Mucosa of stomach (tissue), 1 donor: ENCODE measurements at regions not wholly inside any gene's neighbourhood (a gene's known extent, or its start where the extent isn't known, plus 50 kb on each side); places are given as distances from the start of the nearest gene placed in this dataset.

Source experiments
- H3K27me3 ChIP-seq: one replicate; pipeline ENCODE4 v1.7.0; 2013; ENCODE audit warnings: mild to moderate bottlenecking, low read length; ENCODE audit not compliant: control insufficient read depth, insufficient read depth
- H3K36me3 ChIP-seq: one replicate; pipeline ENCODE4 v1.7.0; 2013; ENCODE audit warnings: low read length; ENCODE audit not compliant: control insufficient read depth, insufficient read depth
- H3K4me1 ChIP-seq: one replicate; pipeline ENCODE4 v1.7.0; 2013; ENCODE audit warnings: mild to moderate bottlenecking, low read length; ENCODE audit not compliant: control insufficient read depth, insufficient read depth
- H3K4me3 ChIP-seq: one replicate; pipeline ENCODE4 v1.7.0; 2013; ENCODE audit warnings: low read length
- H3K9ac ChIP-seq: one replicate; pipeline ENCODE4 v1.7.0; 2013; ENCODE audit warnings: mild to moderate bottlenecking, low read length, moderate library complexity
- H3K9me3 ChIP-seq: one replicate; pipeline ENCODE4 v1.7.0; 2013; ENCODE audit warnings: mild to moderate bottlenecking, low read length, moderate library complexity; ENCODE audit not compliant: control insufficient read depth
- donor health status: Pancreatic carcinoma.

- H3K4me3 ChIP-seq: no peak overlapping the region
- H3K4me1 ChIP-seq: no peaks in the 10 kb centered on the region
- no peaks in the 10 kb centered on the region for H3K36me3 ChIP-seq
- H3K27me3 ChIP-seq: no peaks in the 10 kb centered on the region
- H3K9me3 ChIP-seq: no peaks in the 10 kb centered on the region
- H3K9ac ChIP-seq: no peak overlapping the region
Measured at GRCh38 chr6:169158174-169158573, 95.5 kb downstream of the THBS2 start.

GRCh38 chr6:169157197-169158148 lies 96.2 kb downstream of the THBS2 start:
- Histone ChIP-seq H3K4me3 (no peak overlapping the region), H3K36me3 (no peaks in the 10 kb centered on the region), H3K9ac (no peak overlapping the region), H3K27me3 (no peaks in the 10 kb centered on the region), H3K4me1 (no peaks in the 10 kb centered on the region), H3K9me3 (no peaks in the 10 kb centered on the region)

GRCh38 chr6:169156793-169157147 lies 96.9 kb downstream of the THBS2 start:
- Histone ChIP-seq H3K4me1 (no peaks in the 10 kb centered on the region), H3K27me3 (no peaks in the 10 kb centered on the region), H3K9ac (no peak overlapping the region), H3K4me3 (no peak overlapping the region), H3K9me3 (no peaks in the 10 kb centered on the region), H3K36me3 (no peaks in the 10 kb centered on the region)

GRCh38 chr6:169156108-169156792 lies 97.4 kb downstream of the THBS2 start:
- Histone ChIP-seq H3K9me3 (no peaks in the 10 kb centered on the region), H3K9ac (no peak overlapping the region), H3K4me1 (no peaks in the 10 kb centered on the region), H3K27me3 (no peaks in the 10 kb centered on the region), H3K4me3 (no peak overlapping the region), H3K36me3 (no peaks in the 10 kb centered on the region)

GRCh38 chr6:169155481-169155880 lies 98.2 kb downstream of the THBS2 start:
- no peaks in the 10 kb centered on the region for H3K36me3 ChIP-seq
- no peak overlapping the region for H3K9ac ChIP-seq
- no peaks in the 10 kb centered on the region for H3K27me3 ChIP-seq
- no peaks in the 10 kb centered on the region for H3K9me3 ChIP-seq
- no peak overlapping the region for H3K4me3 ChIP-seq
- H3K4me1 ChIP-seq: no peaks in the 10 kb centered on the region

- no peaks in the 10 kb centered on the region for H3K36me3 ChIP-seq
- no peaks in the 10 kb centered on the region for H3K4me1 ChIP-seq
- no peak overlapping the region for H3K4me3 ChIP-seq
- no peak overlapping the region for H3K9ac ChIP-seq
- H3K27me3 ChIP-seq: no peaks in the 10 kb centered on the region
- H3K9me3 ChIP-seq: no peaks in the 10 kb centered on the region
Measured at GRCh38 chr6:169153401-169153800, 100.2 kb downstream of the THBS2 start.

- Histone ChIP-seq H3K9me3 (no peaks in the 10 kb centered on the region), H3K9ac (no peak overlapping the region), H3K36me3 (no peaks in the 10 kb centered on the region), H3K4me1 (no peaks in the 10 kb centered on the region), H3K27me3 (no peaks in the 10 kb centered on the region), H3K4me3 (no peak overlapping the region)
Measured at GRCh38 chr6:169146521-169146920, 107.1 kb downstream of the THBS2 start.

GRCh38 chr6:169145991-169146501 lies 107.6 kb downstream of the THBS2 start:
- Histone ChIP-seq H3K27me3 (no peaks in the 10 kb centered on the region), H3K36me3 (no peaks in the 10 kb centered on the region), H3K4me1 (no peaks in the 10 kb centered on the region), H3K9ac (no peak overlapping the region), H3K9me3 (no peaks in the 10 kb centered on the region), H3K4me3 (no peak overlapping the region)

GRCh38 chr6:169145496-169145895 lies 108.2 kb downstream of the THBS2 start:
- H3K9me3 ChIP-seq: no peaks in the 10 kb centered on the region
- no peaks in the 10 kb centered on the region for H3K36me3 ChIP-seq
- H3K27me3 ChIP-seq: no peaks in the 10 kb centered on the region
- H3K4me1 ChIP-seq: no peaks in the 10 kb centered on the region
- H3K4me3 ChIP-seq: no peak overlapping the region
- no peak overlapping the region for H3K9ac ChIP-seq

GRCh38 chr6:169144356-169144755 lies 109.3 kb downstream of the THBS2 start:
- H3K4me1 ChIP-seq: no peaks in the 10 kb centered on the region
- H3K36me3 ChIP-seq: no peaks in the 10 kb centered on the region
- H3K9me3 ChIP-seq: no peaks in the 10 kb centered on the region
- no peaks in the 10 kb centered on the region for H3K27me3 ChIP-seq
- no peak overlapping the region for H3K9ac ChIP-seq
- H3K4me3 ChIP-seq: no peak overlapping the region

GRCh38 chr6:169142538-169142844 lies 111.2 kb downstream of the THBS2 start:
- no peaks in the 10 kb centered on the region for H3K9me3 ChIP-seq
- no peaks in the 10 kb centered on the region for H3K36me3 ChIP-seq
- H3K4me3 ChIP-seq: no peak overlapping the region
- H3K9ac ChIP-seq: no peak overlapping the region
- no peaks in the 10 kb centered on the region for H3K27me3 ChIP-seq
- no peaks in the 10 kb centered on the region for H3K4me1 ChIP-seq
